ENCODE measurements at regions not wholly inside any gene's neighbourhood (a gene's known extent, or its start where the extent isn't known, plus 50 kb on each side); places are given as distances from the start of the nearest gene placed in this dataset.

GRCh38 chr6:45808042-45808645 lies 207.5 kb downstream of the CLIC5 start:
- TF ChIP-seq, protein P1, sequence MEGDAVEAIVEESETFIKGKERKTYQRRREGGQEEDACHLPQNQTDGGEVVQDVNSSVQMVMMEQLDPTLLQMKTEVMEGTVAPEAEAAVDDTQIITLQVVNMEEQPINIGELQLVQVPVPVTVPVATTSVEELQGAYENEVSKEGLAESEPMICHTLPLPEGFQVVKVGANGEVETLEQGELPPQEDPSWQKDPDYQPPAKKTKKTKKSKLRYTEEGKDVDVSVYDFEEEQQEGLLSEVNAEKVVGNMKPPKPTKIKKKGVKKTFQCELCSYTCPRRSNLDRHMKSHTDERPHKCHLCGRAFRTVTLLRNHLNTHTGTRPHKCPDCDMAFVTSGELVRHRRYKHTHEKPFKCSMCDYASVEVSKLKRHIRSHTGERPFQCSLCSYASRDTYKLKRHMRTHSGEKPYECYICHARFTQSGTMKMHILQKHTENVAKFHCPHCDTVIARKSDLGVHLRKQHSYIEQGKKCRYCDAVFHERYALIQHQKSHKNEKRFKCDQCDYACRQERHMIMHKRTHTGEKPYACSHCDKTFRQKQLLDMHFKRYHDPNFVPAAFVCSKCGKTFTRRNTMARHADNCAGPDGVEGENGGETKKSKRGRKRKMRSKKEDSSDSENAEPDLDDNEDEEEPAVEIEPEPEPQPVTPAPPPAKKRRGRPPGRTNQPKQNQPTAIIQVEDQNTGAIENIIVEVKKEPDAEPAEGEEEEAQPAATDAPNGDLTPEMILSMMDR (IDR thresholded peaks at IDR 0.05), result no peak
- no peak for TF ChIP-seq POLR2A (IDR thresholded peaks at IDR 0.05)

All from prostate gland (tissue), 2 donors.